ENCODE measurements at regions not wholly inside any gene's neighbourhood (a gene's known extent, or its start where the extent isn't known, plus 50 kb on each side); places are given as distances from the start of the nearest gene placed in this dataset.

DNA sequence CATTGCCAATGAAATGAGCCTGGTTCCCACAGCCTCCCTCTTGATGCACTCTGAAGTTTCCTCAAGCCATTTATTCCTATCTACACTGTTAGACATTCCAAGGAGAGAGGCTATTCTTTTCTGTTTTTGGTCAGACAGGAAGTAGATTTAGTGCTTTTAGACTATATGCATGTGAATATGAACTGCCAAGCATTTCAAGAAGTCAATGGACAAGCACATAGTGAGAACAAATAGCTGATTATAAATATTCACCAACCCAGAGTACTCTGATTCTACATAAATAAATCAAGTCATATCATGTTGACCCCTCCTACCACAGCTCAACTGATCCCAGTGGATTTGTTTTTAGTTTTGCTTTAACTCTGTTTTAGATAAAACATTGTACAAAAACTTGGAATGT is 412.5 kb upstream of the RARB start:
- no peak for TF ChIP-seq POLR2A (IDR thresholded peaks at IDR 0.05)
- TF ChIP-seq, protein P1, sequence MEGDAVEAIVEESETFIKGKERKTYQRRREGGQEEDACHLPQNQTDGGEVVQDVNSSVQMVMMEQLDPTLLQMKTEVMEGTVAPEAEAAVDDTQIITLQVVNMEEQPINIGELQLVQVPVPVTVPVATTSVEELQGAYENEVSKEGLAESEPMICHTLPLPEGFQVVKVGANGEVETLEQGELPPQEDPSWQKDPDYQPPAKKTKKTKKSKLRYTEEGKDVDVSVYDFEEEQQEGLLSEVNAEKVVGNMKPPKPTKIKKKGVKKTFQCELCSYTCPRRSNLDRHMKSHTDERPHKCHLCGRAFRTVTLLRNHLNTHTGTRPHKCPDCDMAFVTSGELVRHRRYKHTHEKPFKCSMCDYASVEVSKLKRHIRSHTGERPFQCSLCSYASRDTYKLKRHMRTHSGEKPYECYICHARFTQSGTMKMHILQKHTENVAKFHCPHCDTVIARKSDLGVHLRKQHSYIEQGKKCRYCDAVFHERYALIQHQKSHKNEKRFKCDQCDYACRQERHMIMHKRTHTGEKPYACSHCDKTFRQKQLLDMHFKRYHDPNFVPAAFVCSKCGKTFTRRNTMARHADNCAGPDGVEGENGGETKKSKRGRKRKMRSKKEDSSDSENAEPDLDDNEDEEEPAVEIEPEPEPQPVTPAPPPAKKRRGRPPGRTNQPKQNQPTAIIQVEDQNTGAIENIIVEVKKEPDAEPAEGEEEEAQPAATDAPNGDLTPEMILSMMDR (IDR thresholded peaks at IDR 0.05) = no peak
